OCI-LY3 (cell line): ENCODE measurements at regions not wholly inside any gene's neighbourhood (a gene's known extent, or its start where the extent isn't known, plus 50 kb on each side); places are given as distances from the start of the nearest gene placed in this dataset.

Experiments used
- CTCF ChIP-seq: fragments of 200-600, 300-600 bp; sonication (generic); IDR thresholded peaks from 2 replicates; pipeline ENCODE4 v1.5.1; 2014; ENCODE audit warnings: antibody characterized with exemption, low read length, low read depth
- EZH2phosphoT487 ChIP-seq: fragments of 200-600 bp; shearing (Covaris generic); IDR thresholded peaks from 2 replicates; pipeline ENCODE4 v1.6.1; 2018; ENCODE audit warnings: antibody characterized with exemption, mixed run types, low read depth

GRCh38 chr7:88540012-88540411 lies 219.5 kb upstream of the ZNF804B start:
- no peak for TF ChIP-seq CTCF
- TF ChIP-seq EZH2phosphoT487, result no peak
